A549 (cell line): ENCODE measurements at regions not wholly inside any gene's neighbourhood (a gene's known extent, or its start where the extent isn't known, plus 50 kb on each side); places are given as distances from the start of the nearest gene placed in this dataset.

ENCODE experiments used
- ATAC-seq, 2 experiments: fragments of 200-7000 bp in 1 of 2; fragments of >200 bp in 1 of 2; cut with Nextera tagmentation in 1 of 2; cut with Tn5 transposase in 1 of 2; 3 replicates each; pipeline versions ENCODE4 v1.8.0 to v1.9.1; 2018 to 2020; ENCODE audit warnings: mild to moderate bottlenecking in 1 of 2, moderate library complexity in 1 of 2
- CTCF ChIA-PET: fragments of 300-600 bp; sonication (Branson Sonifier 250); formaldehyde crosslinking; extraction: SDS; loops from one replicate; lab custom pipeline; 2021; ENCODE audit warnings: antibody characterized with exemption, inconsistent platforms; lab: Yijun Ruan, JAX
- POLR2A ChIA-PET: fragments of 350-600 bp; formaldehyde crosslinking; extraction: SDS; loops from one replicate; lab custom pipeline; 2021; ENCODE audit warnings: antibody characterized with exemption, inconsistent platforms; lab: Yijun Ruan, JAX
- DNase-seq, 2 experiments: peaks; one replicate each; pipeline versions ENCODE4 v3.0.0 to v3.0.0-alpha.2; 2011 to 2016; ENCODE audit warnings: low read depth in 1 of 2, low spot score in 1 of 2
- FAIRE-seq: peaks from 2 replicates; lab custom pipeline; 2011; peaks lifted over from hg19 to GRCh38; lab: Jason Lieb, UNC
- H3K27ac ChIP-seq, 2 experiments: fragments of >200 bp; sonication (Bioruptor Twin); formaldehyde crosslinking; 3 replicates each; pipeline ENCODE4 v1.5.1; 2016 to 2017
- H3K4me1 ChIP-seq: fragments of >200 bp; sonication (Bioruptor Twin); formaldehyde crosslinking; 3 replicates; pipeline ENCODE4 v1.6.1; 2016
- H3K4me2 ChIP-seq: fragments of >200 bp; sonication (Bioruptor Twin); formaldehyde crosslinking; 3 replicates; pipeline ENCODE4 v1.6.1; 2016
- H3K4me3 ChIP-seq: fragments of >200 bp; sonication (Bioruptor Twin); formaldehyde crosslinking; 3 replicates; pipeline ENCODE4 v1.5.1; 2016
- H3K9me3 ChIP-seq: fragments of >200 bp; sonication (Bioruptor Twin); formaldehyde crosslinking; 3 replicates; pipeline ENCODE4 v1.6.1; 2016
- CEBPB ChIP-seq, 2 experiments: fragments of >200 bp in 1 of 2; sonication (Bioruptor Twin) in 1 of 2; formaldehyde crosslinking in 1 of 2; IDR thresholded peaks; 2 replicates each; pipeline ENCODE4 v1.6.1; 2012 to 2016
- E2F6 ChIP-seq: IDR thresholded peaks from 2 replicates; pipeline ENCODE4 v1.6.1; 2012; ENCODE audit warnings: low read depth, borderline replicate concordance
- EP300 ChIP-seq, 2 experiments: fragments of >200 bp; sonication (Bioruptor Twin); formaldehyde crosslinking; IDR thresholded peaks; 2 replicates in 1 of 2; 3 replicates in 1 of 2; pipeline ENCODE4 v1.6.1; 2016 to 2017
- GATA3 ChIP-seq: IDR thresholded peaks from 2 replicates; pipeline ENCODE4 v1.6.1; 2012; ENCODE audit warnings: borderline replicate concordance
- HES2 ChIP-seq: fragments of >200 bp; sonication (Bioruptor Twin); formaldehyde crosslinking; IDR thresholded peaks from 2 replicates; pipeline ENCODE4 v1.6.1; 2016
- HOXB13 ChIP-seq: fragments of 250-450 bp; sonication (Bioruptor Pico); IDR thresholded peaks from 2 replicates; pipeline ENCODE4 v1.5.0; 2020; ENCODE audit warnings: low read depth, mild to moderate bottlenecking, moderate library complexity
- JUNB ChIP-seq: fragments of >200 bp; sonication (Bioruptor Twin); formaldehyde crosslinking; IDR thresholded peaks from 2 replicates; pipeline ENCODE4 v1.6.1; 2016
- NFE2L2 ChIP-seq: fragments of 150-350 bp; conservative IDR thresholded peaks from 2 replicates; pipeline ENCODE4 v1.6.1; 2014; ENCODE audit warnings: low read length
- RAD21 ChIP-seq, 2 experiments: fragments of >200 bp in 1 of 2; sonication (Bioruptor Twin) in 1 of 2; formaldehyde crosslinking in 1 of 2; IDR thresholded peaks in 1 of 2; conservative IDR thresholded peaks in 1 of 2; 2 replicates in 1 of 2; 3 replicates in 1 of 2; pipeline ENCODE4 v1.6.1; 2012 to 2018; ENCODE audit warnings: inconsistent platforms in 1 of 2
- RARB ChIP-seq: fragments of 250-450 bp; sonication (Bioruptor Pico); IDR thresholded peaks from 2 replicates; pipeline ENCODE4 v1.8.0; 2021; ENCODE audit warnings: mild to moderate bottlenecking, moderate library complexity
- SMC3 ChIP-seq: fragments of >200 bp; sonication (Bioruptor Twin); formaldehyde crosslinking; IDR thresholded peaks from 3 replicates; pipeline ENCODE4 v1.6.1; 2018; ENCODE audit warnings: inconsistent platforms
- ZFP36 ChIP-seq: fragments of 450-650 bp; IDR thresholded peaks from 2 replicates; pipeline ENCODE4 v1.6.1; 2014; ENCODE audit warnings: borderline replicate concordance; ENCODE audit not compliant: partially characterized antibody
- WGBS: methylation state at CpG from one replicate; pipeline ENCODE4 v1.1.6; 2017; ENCODE audit errors: missing lambda C conversion rate; 5-methylcytosine and 5-hydroxymethylcytosine counted together
- TF ChIP-seq, protein P1 (sequence below): fragments of 150-350 bp; IDR thresholded peaks from 2 replicates; pipeline ENCODE4 v1.6.1; 2014; ENCODE audit warnings: low read depth, mild to moderate bottlenecking, low read length
- TF ChIP-seq, protein P2 (sequence below): fragments of >200 bp; sonication (Bioruptor Twin); formaldehyde crosslinking; IDR thresholded peaks from 3 replicates; pipeline ENCODE4 v1.5.1; 2016
- TF ChIP-seq, protein P3 (sequence below): fragments of 250-450 bp; sonication (Bioruptor Pico); IDR thresholded peaks from 2 replicates; pipeline ENCODE4 v1.5.0; 2020; ENCODE audit warnings: low read depth, mild to moderate bottlenecking, moderate library complexity
- TF ChIP-seq, protein P4 (sequence below): fragments of 200-600 bp; sonication (generic); IDR thresholded peaks from 2 replicates; pipeline ENCODE4 v1.6.1; 2016; ENCODE audit warnings: antibody characterized with exemption, mild to moderate bottlenecking, moderate library complexity

DNA sequence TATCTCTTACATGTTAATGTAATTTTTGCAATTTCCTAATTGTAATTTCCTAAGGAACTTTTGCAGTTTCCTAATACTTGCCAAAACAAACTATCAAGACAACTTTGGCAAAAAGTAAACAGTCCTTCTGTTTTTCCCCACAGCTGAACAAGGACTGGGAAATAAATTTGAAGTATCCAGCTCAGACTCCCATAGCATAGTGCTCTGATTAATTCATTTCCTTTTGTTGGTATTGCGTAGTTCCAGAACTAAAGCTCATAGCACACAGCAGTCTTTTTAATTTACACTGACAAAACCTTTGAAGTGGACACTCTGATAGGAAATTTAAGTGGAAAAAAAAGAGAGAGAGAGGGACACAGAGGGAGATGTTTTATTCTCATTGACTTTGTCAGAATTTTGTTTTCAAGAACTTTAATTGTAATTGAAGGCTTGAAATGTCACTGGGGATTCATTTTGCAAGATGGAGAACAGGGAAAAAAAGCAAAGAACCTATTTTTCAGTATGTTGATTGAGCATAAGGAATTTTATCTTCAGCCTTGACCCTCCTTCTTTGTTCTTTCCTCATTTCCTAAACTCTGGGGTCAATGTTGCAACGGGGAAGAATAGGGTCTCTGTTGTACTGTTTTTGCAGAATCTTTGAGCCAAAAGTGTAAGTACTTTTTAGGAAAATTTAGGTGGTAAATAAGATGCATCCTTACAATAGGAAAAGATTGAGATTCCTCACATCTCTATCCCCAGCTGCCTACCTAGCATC is 232.2 kb upstream of the NPSR1 start (continued):
- TF ChIP-seq HES2 (no peak), CEBPB (IDR thresholded peaks at IDR 0.05) (no peak)
- TF ChIP-seq, protein P1, sequence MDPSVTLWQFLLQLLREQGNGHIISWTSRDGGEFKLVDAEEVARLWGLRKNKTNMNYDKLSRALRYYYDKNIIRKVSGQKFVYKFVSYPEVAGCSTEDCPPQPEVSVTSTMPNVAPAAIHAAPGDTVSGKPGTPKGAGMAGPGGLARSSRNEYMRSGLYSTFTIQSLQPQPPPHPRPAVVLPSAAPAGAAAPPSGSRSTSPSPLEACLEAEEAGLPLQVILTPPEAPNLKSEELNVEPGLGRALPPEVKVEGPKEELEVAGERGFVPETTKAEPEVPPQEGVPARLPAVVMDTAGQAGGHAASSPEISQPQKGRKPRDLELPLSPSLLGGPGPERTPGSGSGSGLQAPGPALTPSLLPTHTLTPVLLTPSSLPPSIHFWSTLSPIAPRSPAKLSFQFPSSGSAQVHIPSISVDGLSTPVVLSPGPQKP, result no peak

DNA sequence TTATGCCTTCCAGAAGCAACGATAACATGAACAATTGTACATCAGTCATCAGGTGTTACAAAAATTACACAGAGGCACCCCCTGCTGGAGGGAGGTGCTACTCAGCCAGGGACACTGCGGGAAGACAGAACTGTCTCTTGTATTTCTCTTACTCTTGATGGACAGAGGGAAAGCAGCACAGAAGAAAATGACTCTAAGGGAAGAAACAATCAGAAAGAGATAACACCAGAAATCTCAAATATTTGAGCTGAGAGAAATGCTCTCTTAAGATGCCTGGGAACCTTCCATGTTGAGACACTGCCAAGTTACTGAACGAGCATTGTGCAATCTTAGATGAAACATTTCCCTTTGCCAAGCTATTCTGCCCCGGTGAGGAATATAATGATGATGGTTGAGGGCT is 227.6 kb upstream of the NPSR1 start:
- peak; percentile 66 to 84; a peak in 5 of 6 replicates for ATAC-seq
- peaks cover 16% of the 10 kb centered on the region; the same call in 2 of the 3 replicates for H3K9me3 ChIP-seq
- H3K4me3 ChIP-seq, result no peak overlapping the region
- peak overlapping the region; percentile 28 for H3K4me2 ChIP-seq
- FAIRE-seq, result no peak
- H3K4me1 ChIP-seq, result peaks cover 4% of the 10 kb centered on the region; the same call in 1 of the 3 replicates
- DNase-seq, result peak; percentile 30 to 42
- POLR2A ChIA-PET, result no interaction called here
- peak overlapping the region in 1 of 2 experiments; percentile 1; a peak in 1 of 6 replicates for H3K27ac ChIP-seq
- CTCF ChIA-PET, result interaction anchor here (0.5 to 1.1 kb wide), 3 partner anchors 21 to 297 kb away, joined by 3 read pairs; no protein-coding TSS in a partner anchor
- WGBS, result 19% methylated on average over 4 of the region's 4 CpGs
- TF ChIP-seq ZFP36 (no peak), SMC3 (peak; percentile 59; the same call in 2 of the 3 replicates), CEBPB (IDR thresholded peaks at IDR 0.05) (peak; percentile 60 to 67; a peak in 2 of 4 replicates), RARB (no peak), E2F6 (no peak), RAD21 (conservative IDR thresholded peaks at IDR 0.05 in 1 of 2, IDR thresholded peaks at IDR 0.05 in 1 of 2) (peak; percentile 60 to 63)
- TF ChIP-seq, protein P2, sequence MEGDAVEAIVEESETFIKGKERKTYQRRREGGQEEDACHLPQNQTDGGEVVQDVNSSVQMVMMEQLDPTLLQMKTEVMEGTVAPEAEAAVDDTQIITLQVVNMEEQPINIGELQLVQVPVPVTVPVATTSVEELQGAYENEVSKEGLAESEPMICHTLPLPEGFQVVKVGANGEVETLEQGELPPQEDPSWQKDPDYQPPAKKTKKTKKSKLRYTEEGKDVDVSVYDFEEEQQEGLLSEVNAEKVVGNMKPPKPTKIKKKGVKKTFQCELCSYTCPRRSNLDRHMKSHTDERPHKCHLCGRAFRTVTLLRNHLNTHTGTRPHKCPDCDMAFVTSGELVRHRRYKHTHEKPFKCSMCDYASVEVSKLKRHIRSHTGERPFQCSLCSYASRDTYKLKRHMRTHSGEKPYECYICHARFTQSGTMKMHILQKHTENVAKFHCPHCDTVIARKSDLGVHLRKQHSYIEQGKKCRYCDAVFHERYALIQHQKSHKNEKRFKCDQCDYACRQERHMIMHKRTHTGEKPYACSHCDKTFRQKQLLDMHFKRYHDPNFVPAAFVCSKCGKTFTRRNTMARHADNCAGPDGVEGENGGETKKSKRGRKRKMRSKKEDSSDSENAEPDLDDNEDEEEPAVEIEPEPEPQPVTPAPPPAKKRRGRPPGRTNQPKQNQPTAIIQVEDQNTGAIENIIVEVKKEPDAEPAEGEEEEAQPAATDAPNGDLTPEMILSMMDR, result peak; percentile 50
- TF ChIP-seq, all 56 proteins: peak for 4

DNA sequence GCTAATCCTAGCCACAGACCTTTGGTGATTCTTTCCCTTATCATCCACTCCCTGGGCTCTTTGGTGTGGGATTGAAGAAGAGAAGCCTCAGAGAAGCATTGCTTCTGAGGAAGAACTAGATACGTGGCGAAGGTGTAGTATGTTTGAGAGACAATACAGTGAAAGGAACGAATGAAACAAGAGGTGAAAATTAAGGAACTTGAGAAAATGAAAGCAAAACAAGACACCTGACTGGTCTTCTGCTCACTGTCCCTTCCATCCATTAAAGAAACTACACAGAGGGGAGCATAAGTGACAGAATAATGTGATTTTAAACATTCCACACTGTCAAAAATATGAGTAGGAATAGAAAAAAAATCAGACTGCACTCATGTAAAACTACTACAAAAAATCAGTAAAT is 219.6 kb upstream of the NPSR1 start:
- 41% methylated on average over 3 of the region's 3 CpGs for WGBS
- H3K9me3 ChIP-seq, result 0 out of 3 replicates have a peak, but pooled peaks cover 3% of the 10 kb centered on the region
- TF ChIP-seq EP300 (IDR thresholded peaks at IDR 0.05), result no peak
- no peaks in the 10 kb centered on the region for H3K4me1 ChIP-seq
- DNase-seq (no peak), ATAC-seq (no peak), FAIRE-seq (no peak)
- no peak overlapping the region for H3K4me3 ChIP-seq
- CTCF ChIA-PET, result no interaction called here
- POLR2A ChIA-PET, result no interaction called here
- H3K27ac ChIP-seq, result peak overlapping the region in 1 of 2 experiments; percentile 34; a peak in 1 of 6 replicates
- H3K4me2 ChIP-seq, result peak overlapping the region; percentile 40

GRCh38 chr7:34445653-34446052 is 212.4 kb upstream of the NPSR1 start:
- POLR2A ChIA-PET, result no interaction called here
- TF ChIP-seq CEBPB (IDR thresholded peaks at IDR 0.05) (no peak), GATA3 (no peak), E2F6 (no peak), JUNB (no peak), NFE2L2 (no peak), HOXB13 (CRISPR knock-in tag) (no peak)
- TF ChIP-seq, protein P3, sequence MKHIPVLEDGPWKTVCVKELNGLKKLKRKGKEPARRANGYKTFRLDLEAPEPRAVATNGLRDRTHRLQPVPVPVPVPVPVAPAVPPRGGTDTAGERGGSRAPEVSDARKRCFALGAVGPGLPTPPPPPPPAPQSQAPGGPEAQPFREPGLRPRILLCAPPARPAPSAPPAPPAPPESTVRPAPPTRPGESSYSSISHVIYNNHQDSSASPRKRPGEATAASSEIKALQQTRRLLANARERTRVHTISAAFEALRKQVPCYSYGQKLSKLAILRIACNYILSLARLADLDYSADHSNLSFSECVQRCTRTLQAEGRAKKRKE, result no peak
- TF ChIP-seq, protein P4, sequence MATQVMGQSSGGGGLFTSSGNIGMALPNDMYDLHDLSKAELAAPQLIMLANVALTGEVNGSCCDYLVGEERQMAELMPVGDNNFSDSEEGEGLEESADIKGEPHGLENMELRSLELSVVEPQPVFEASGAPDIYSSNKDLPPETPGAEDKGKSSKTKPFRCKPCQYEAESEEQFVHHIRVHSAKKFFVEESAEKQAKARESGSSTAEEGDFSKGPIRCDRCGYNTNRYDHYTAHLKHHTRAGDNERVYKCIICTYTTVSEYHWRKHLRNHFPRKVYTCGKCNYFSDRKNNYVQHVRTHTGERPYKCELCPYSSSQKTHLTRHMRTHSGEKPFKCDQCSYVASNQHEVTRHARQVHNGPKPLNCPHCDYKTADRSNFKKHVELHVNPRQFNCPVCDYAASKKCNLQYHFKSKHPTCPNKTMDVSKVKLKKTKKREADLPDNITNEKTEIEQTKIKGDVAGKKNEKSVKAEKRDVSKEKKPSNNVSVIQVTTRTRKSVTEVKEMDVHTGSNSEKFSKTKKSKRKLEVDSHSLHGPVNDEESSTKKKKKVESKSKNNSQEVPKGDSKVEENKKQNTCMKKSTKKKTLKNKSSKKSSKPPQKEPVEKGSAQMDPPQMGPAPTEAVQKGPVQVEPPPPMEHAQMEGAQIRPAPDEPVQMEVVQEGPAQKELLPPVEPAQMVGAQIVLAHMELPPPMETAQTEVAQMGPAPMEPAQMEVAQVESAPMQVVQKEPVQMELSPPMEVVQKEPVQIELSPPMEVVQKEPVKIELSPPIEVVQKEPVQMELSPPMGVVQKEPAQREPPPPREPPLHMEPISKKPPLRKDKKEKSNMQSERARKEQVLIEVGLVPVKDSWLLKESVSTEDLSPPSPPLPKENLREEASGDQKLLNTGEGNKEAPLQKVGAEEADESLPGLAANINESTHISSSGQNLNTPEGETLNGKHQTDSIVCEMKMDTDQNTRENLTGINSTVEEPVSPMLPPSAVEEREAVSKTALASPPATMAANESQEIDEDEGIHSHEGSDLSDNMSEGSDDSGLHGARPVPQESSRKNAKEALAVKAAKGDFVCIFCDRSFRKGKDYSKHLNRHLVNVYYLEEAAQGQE, result no peak
- TF ChIP-seq, protein P2, result no peak

More at GRCh38 chr7:34445653-34446052, 212.4 kb upstream of the NPSR1 start:
- WGBS, result 36% methylated on average over 3 of the region's 3 CpGs
- Histone ChIP-seq H3K4me2 (no peak overlapping the region), H3K27ac (no peak overlapping the region), H3K9me3 (no peaks in the 10 kb centered on the region), H3K4me3 (no peak overlapping the region), H3K4me1 (no peaks in the 10 kb centered on the region; the same call in 2 of the 3 replicates)
- CTCF ChIA-PET, result no interaction called here
- FAIRE-seq, result no peak
- ATAC-seq, result no peak
- no peak for DNase-seq
